ENCODE measurements at regions not wholly inside any gene's neighbourhood (a gene's known extent, or its start where the extent isn't known, plus 50 kb on each side); places are given as distances from the start of the nearest gene placed in this dataset.

GRCh38 chr2:125543968-125544514, 1111.9 kb upstream of the GYPC start:
- H3K4me2 ChIP-seq (ENCODE audit: low read depth, low read length, poor library complexity, severe bottlenecking): no peak overlapping the region
- no peaks in the 10 kb centered on the region for H3K9me3 ChIP-seq (ENCODE audit: insufficient read depth, low read depth, low read length)
- H3K9ac ChIP-seq (ENCODE audit: low read depth, low read length, poor library complexity, severe bottlenecking): no peak overlapping the region
- H3K9me2 ChIP-seq (replicated peaks; ENCODE audit: low read depth, low read length): no peaks in the 10 kb centered on the region
- no peaks in the 10 kb centered on the region for H3K79me2 ChIP-seq (ENCODE audit: insufficient read depth, low read length)
- no peak overlapping the region for H3K4me3 ChIP-seq (ENCODE audit: low read length, poor library complexity, severe bottlenecking)
- no peaks in the 10 kb centered on the region for H3K27me3 ChIP-seq (ENCODE audit: insufficient read depth, low read length, poor library complexity, severe bottlenecking)
- no peaks in the 10 kb centered on the region for H3K36me3 ChIP-seq (ENCODE audit: insufficient read depth, low read length)
- no peaks in the 10 kb centered on the region for H4K20me1 ChIP-seq (ENCODE audit: insufficient read depth, low read length, poor library complexity, severe bottlenecking)
- H3F3A ChIP-seq (ENCODE audit: low read depth): no peaks in the 10 kb centered on the region
- H3K4me1 ChIP-seq (ENCODE audit: insufficient read depth, low read length, poor library complexity, severe bottlenecking): no peaks in the 10 kb centered on the region
- no peak for TF ChIP-seq CTCF (conservative IDR thresholded peaks at IDR 0.05; ENCODE audit: low read length)
- no peak for TF ChIP-seq EZH2phosphoT487 (IDR thresholded peaks at IDR 0.05; ENCODE audit: borderline replicate concordance)
- H2AFZ ChIP-seq (ENCODE audit: low read length): no peak overlapping the region

GRCh38 chr2:125553768-125554167, 1102.2 kb upstream of the GYPC start:
- H4K20me1 ChIP-seq (ENCODE audit: insufficient read depth, low read length, poor library complexity, severe bottlenecking): no peaks in the 10 kb centered on the region
- no peak overlapping the region for H2AFZ ChIP-seq (ENCODE audit: low read length)
- no peaks in the 10 kb centered on the region for H3K79me2 ChIP-seq (ENCODE audit: insufficient read depth, low read length)
- no peaks in the 10 kb centered on the region for H3K4me1 ChIP-seq (ENCODE audit: insufficient read depth, low read length, poor library complexity, severe bottlenecking)
- no peak overlapping the region for H3K9ac ChIP-seq (ENCODE audit: low read depth, low read length, poor library complexity, severe bottlenecking)
- H3K9me2 ChIP-seq (replicated peaks; ENCODE audit: low read depth, low read length): no peaks in the 10 kb centered on the region
- H3K36me3 ChIP-seq (ENCODE audit: insufficient read depth, low read length): no peaks in the 10 kb centered on the region
- no peak overlapping the region for H3K4me2 ChIP-seq (ENCODE audit: low read depth, low read length, poor library complexity, severe bottlenecking)
- H3K27me3 ChIP-seq (ENCODE audit: insufficient read depth, low read length, poor library complexity, severe bottlenecking): no peaks in the 10 kb centered on the region
- no peak overlapping the region for H3K4me3 ChIP-seq (ENCODE audit: low read length, poor library complexity, severe bottlenecking)
- no peaks in the 10 kb centered on the region for H3K9me3 ChIP-seq (ENCODE audit: insufficient read depth, low read depth, low read length)
- no peaks in the 10 kb centered on the region for H3F3A ChIP-seq (ENCODE audit: low read depth)
- TF ChIP-seq EZH2phosphoT487 (IDR thresholded peaks at IDR 0.05; ENCODE audit: borderline replicate concordance) (no peak), CTCF (conservative IDR thresholded peaks at IDR 0.05; ENCODE audit: low read length) (no peak)

DNA sequence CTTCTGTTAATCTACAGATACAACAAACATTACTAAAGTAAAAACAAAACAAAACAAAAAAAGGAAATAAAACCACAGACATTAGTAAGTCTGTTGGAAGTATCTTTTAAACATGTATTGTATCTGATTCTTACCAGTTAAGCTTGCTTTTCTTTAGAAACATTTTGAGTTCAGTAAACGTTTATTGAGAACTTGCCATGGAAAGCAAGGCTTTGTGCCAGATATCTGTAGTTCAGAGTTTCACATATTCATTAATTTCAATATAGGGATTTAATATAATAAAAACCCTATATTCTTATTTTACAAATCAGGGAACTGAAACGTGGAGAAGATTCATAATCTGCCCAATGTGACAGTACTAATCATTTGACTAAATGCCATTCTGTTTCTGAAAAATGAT, 1101.0 kb upstream of the GYPC start:
- Histone ChIP-seq H3K9me3 (ENCODE audit: insufficient read depth, low read depth, low read length) (no peaks in the 10 kb centered on the region), H4K20me1 (ENCODE audit: insufficient read depth, low read length, poor library complexity, severe bottlenecking) (no peaks in the 10 kb centered on the region), H3K79me2 (ENCODE audit: insufficient read depth, low read length) (no peaks in the 10 kb centered on the region), H2AFZ (ENCODE audit: low read length) (no peak overlapping the region), H3K9ac (ENCODE audit: low read depth, low read length, poor library complexity, severe bottlenecking) (no peak overlapping the region), H3F3A (ENCODE audit: low read depth) (no peaks in the 10 kb centered on the region), H3K4me2 (ENCODE audit: low read depth, low read length, poor library complexity, severe bottlenecking) (no peak overlapping the region), H3K4me1 (ENCODE audit: insufficient read depth, low read length, poor library complexity, severe bottlenecking) (no peaks in the 10 kb centered on the region), H3K9me2 (replicated peaks; ENCODE audit: low read depth, low read length) (no peaks in the 10 kb centered on the region), H3K27me3 (ENCODE audit: insufficient read depth, low read length, poor library complexity, severe bottlenecking) (no peaks in the 10 kb centered on the region), H3K4me3 (ENCODE audit: low read length, poor library complexity, severe bottlenecking) (no peak overlapping the region), H3K36me3 (ENCODE audit: insufficient read depth, low read length) (no peaks in the 10 kb centered on the region)
- TF ChIP-seq CTCF (conservative IDR thresholded peaks at IDR 0.05; ENCODE audit: low read length) (no peak), EZH2phosphoT487 (IDR thresholded peaks at IDR 0.05; ENCODE audit: borderline replicate concordance) (no peak)

All from Loucy (cell line).